Glutamatergic neuron (in vitro differentiated cells): ENCODE measurements at regions not wholly inside any gene's neighbourhood (a gene's known extent, or its start where the extent isn't known, plus 50 kb on each side); places are given as distances from the start of the nearest gene placed in this dataset.
"Not testable (repeated sequence)": the region's sequence is repeated elsewhere in the genome, so short reads cannot be mapped to it uniquely, and the experiment has no call there.

ENCODE experiments used
- DNase-seq: peaks from one replicate; pipeline ENCODE4 v3.0.0; 2022
- H3K27ac Mint-ChIP-seq: one replicate; pipeline ENCODE4 v1.8.0; 2020; ENCODE audit warnings: mild to moderate bottlenecking, mixed read lengths, inconsistent platforms; ENCODE audit not compliant: unreplicated experiment
- H3K27me3 Mint-ChIP-seq: one replicate; pipeline ENCODE4 v1.8.0; 2020; ENCODE audit warnings: mild to moderate bottlenecking, moderate library complexity, mixed read lengths, inconsistent platforms; ENCODE audit not compliant: unreplicated experiment
- H3K36me3 Mint-ChIP-seq: one replicate; pipeline ENCODE4 v1.8.0; 2020; ENCODE audit warnings: mild to moderate bottlenecking, mixed read lengths, inconsistent platforms; ENCODE audit not compliant: unreplicated experiment
- H3K4me1 Mint-ChIP-seq: one replicate; pipeline ENCODE4 v1.8.0; 2020; ENCODE audit warnings: mild to moderate bottlenecking, low read depth, mixed read lengths, inconsistent platforms; ENCODE audit not compliant: unreplicated experiment
- H3K4me3 Mint-ChIP-seq: one replicate; pipeline ENCODE4 v1.8.0; 2020; ENCODE audit warnings: mild to moderate bottlenecking, mixed read lengths, inconsistent platforms; ENCODE audit not compliant: unreplicated experiment
- H3K9me3 Mint-ChIP-seq: one replicate; pipeline ENCODE4 v1.8.0; 2020; ENCODE audit warnings: mild to moderate bottlenecking, moderate library complexity, mixed read lengths, inconsistent platforms; ENCODE audit not compliant: unreplicated experiment
- CTCF ChIP-seq: fragments of 200-600 bp; sonication (generic); IDR thresholded peaks from one replicate; pipeline ENCODE4 v1.5.0; 2021; ENCODE audit not compliant: partially characterized antibody, unreplicated experiment

GRCh38 chr2:34229998-34230397 is 630.9 kb upstream of the FAM98A start:
- no peak for DNase-seq
- H3K4me1 Mint-ChIP-seq, result peaks cover 6% of the 10 kb centered on the region
- H3K36me3 Mint-ChIP-seq, result no peaks in the 10 kb centered on the region
- no peaks in the 10 kb centered on the region for H3K27me3 Mint-ChIP-seq
- no peaks in the 10 kb centered on the region for H3K9me3 Mint-ChIP-seq
- TF ChIP-seq CTCF, result no peak
- peak overlapping the region; percentile 7 for H3K27ac Mint-ChIP-seq
- no peak overlapping the region for H3K4me3 Mint-ChIP-seq

GRCh38 chr2:34215174-34215573 is 616.1 kb upstream of the FAM98A start:
- Mint-ChIP-seq H3K4me3 (no peak overlapping the region), H3K27me3 (peaks cover under 1% of the 10 kb centered on the region), H3K36me3 (peaks cover 5% of the 10 kb centered on the region), H3K9me3 (no peaks in the 10 kb centered on the region), H3K4me1 (no peaks in the 10 kb centered on the region), H3K27ac (no peak overlapping the region)
- no peak for DNase-seq
- no peak for TF ChIP-seq CTCF

GRCh38 chr2:34210382-34210781 is 611.3 kb upstream of the FAM98A start:
- not testable (repeated sequence) for H3K27ac Mint-ChIP-seq, DNase-seq, H3K4me3 Mint-ChIP-seq, H3K9me3 Mint-ChIP-seq, H3K4me1 Mint-ChIP-seq, H3K27me3 Mint-ChIP-seq
- H3K36me3 Mint-ChIP-seq, result peaks cover 12% of the 10 kb centered on the region

GRCh38 chr2:34204560-34204959 is 605.5 kb upstream of the FAM98A start:
- Mint-ChIP-seq H3K4me1 (no peaks in the 10 kb centered on the region), H3K36me3 (peaks cover 6% of the 10 kb centered on the region), H3K9me3 (peaks cover 2% of the 10 kb centered on the region), H3K27ac (no peak overlapping the region), H3K27me3 (no peaks in the 10 kb centered on the region), H3K4me3 (no peak overlapping the region)
- TF ChIP-seq CTCF, result no peak
- DNase-seq, result no peak

GRCh38 chr2:34201099-34201498 is 602.0 kb upstream of the FAM98A start:
- H3K4me3 Mint-ChIP-seq, result no peak overlapping the region
- no peaks in the 10 kb centered on the region for H3K4me1 Mint-ChIP-seq
- no peak for TF ChIP-seq CTCF
- H3K9me3 Mint-ChIP-seq, result no peaks in the 10 kb centered on the region
- H3K36me3 Mint-ChIP-seq, result no peaks in the 10 kb centered on the region
- DNase-seq, result no peak
- no peaks in the 10 kb centered on the region for H3K27me3 Mint-ChIP-seq
- H3K27ac Mint-ChIP-seq, result no peak overlapping the region

- Mint-ChIP-seq H3K36me3 (no peaks in the 10 kb centered on the region), H3K9me3 (no peaks in the 10 kb centered on the region), H3K27ac (no peak overlapping the region), H3K27me3 (no peaks in the 10 kb centered on the region), H3K4me3 (no peak overlapping the region), H3K4me1 (no peaks in the 10 kb centered on the region)
- TF ChIP-seq CTCF, result no peak
- no peak for DNase-seq
These were observed 600.9 kb upstream of the FAM98A start for GRCh38 chr2:34199971-34200370.
